Lung (tissue), 11 donors: ENCODE measurements at regions not wholly inside any gene's neighbourhood (a gene's known extent, or its start where the extent isn't known, plus 50 kb on each side); places are given as distances from the start of the nearest gene placed in this dataset.
"Not testable (repeated sequence)": the region's sequence is repeated elsewhere in the genome, so short reads cannot be mapped to it uniquely, and the experiment has no call there.

Source experiments
- ATAC-seq: fragments of 200-7000 bp; cut with Tn5 transposase; one replicate; pipeline ENCODE4 v1.9.1; 2020; ENCODE audit warnings: moderate number of reproducible peaks; ENCODE audit not compliant: insufficient read depth, low FRiP score
- DNase-seq, 3 donors: peaks; one replicate each; pipeline ENCODE4 v3.0.0-alpha.2; 2013 to 2017
- H3K27ac ChIP-seq, 2 donors: one replicate each; pipeline ENCODE4 v1.5.1; 2013; ENCODE audit warnings: mild to moderate bottlenecking in 2 of 2, moderate library complexity in 2 of 2, control low read depth in 1 of 2, inconsistent platforms in 1 of 2, low read depth in 1 of 2, low read length in 1 of 2
- H3K27me3 ChIP-seq, 3 donors: one replicate each; pipeline ENCODE4 v1.5.1; 2013; ENCODE audit warnings: low read length in 2 of 3; ENCODE audit not compliant: control insufficient read depth in 3 of 3, insufficient read depth in 3 of 3
- H3K36me3 ChIP-seq, 4 donors: one replicate each; pipeline ENCODE4 v1.5.1; 2013; ENCODE audit warnings: low read length in 4 of 4, mild to moderate bottlenecking in 1 of 4, moderate library complexity in 1 of 4; ENCODE audit not compliant: control insufficient read depth in 4 of 4, insufficient read depth in 4 of 4
- H3K4me1 ChIP-seq, 5 donors: one replicate each; pipeline ENCODE4 v1.5.1; 2013; ENCODE audit warnings: low read length in 5 of 5, mild to moderate bottlenecking in 2 of 5, moderate library complexity in 1 of 5; ENCODE audit not compliant: control insufficient read depth in 5 of 5, insufficient read depth in 5 of 5
- H3K4me3 ChIP-seq: one replicate; pipeline ENCODE4 v1.5.1; 2013; ENCODE audit warnings: mild to moderate bottlenecking, control low read depth, moderate library complexity
- H3K9ac ChIP-seq, 2 donors: one replicate each; pipeline ENCODE4 v1.5.1; 2013; ENCODE audit warnings: low read length in 2 of 2, control low read depth in 1 of 2; ENCODE audit not compliant: insufficient read depth in 1 of 2
- H3K9me3 ChIP-seq, 4 donors: one replicate each; pipeline ENCODE4 v1.5.1; 2013; ENCODE audit warnings: low read length in 3 of 4, mild to moderate bottlenecking in 1 of 4, moderate library complexity in 1 of 4; ENCODE audit not compliant: control insufficient read depth in 4 of 4, insufficient read depth in 3 of 4
- CTCF ChIP-seq: IDR thresholded peaks from 2 replicates; pipeline ENCODE4 v1.5.1; 2012; ENCODE audit warnings: mild to moderate bottlenecking; ENCODE audit errors: control extremely low read depth, extremely low read depth
- WGBS, 2 donors: extraction: QIAGEN DNeasy Blood & Tissue Kit; methylation state at CpG; one replicate each; pipeline ENCODE4 v1.1.7; 2013; 5-methylcytosine and 5-hydroxymethylcytosine counted together
- donor health status: control.
- donor health status: control.
- donor health status: Bipolar disorder and iron deficiency.
- donor health status: healthy.
- donor health status: DM: yes; HTN: yes; CAD: no.

- Histone ChIP-seq H3K36me3 (no peaks in the 10 kb centered on the region), H3K27me3 (no peaks in the 10 kb centered on the region), H3K9me3 (peaks cover 0 to 2% (median 0%) of the 10 kb centered on the region in 4 donors), H3K4me3 (no peak overlapping the region), H3K9ac (no peak overlapping the region), H3K27ac (no peak overlapping the region), H3K4me1 (no peaks in the 10 kb centered on the region)
- ATAC-seq = no peak
- DNase-seq = no peak
- 90 to 97% methylated on average over 5 of the region's 5 CpGs for WGBS, 2 donors
- TF ChIP-seq CTCF = no peak
These were observed 149.8 kb downstream of the KLF6 start for GRCh38 chr10:3635211-3635671.

- not testable (repeated sequence) for H3K9me3 ChIP-seq, DNase-seq, H3K4me1 ChIP-seq, H3K27ac ChIP-seq, H3K36me3 ChIP-seq, ATAC-seq, H3K9ac ChIP-seq, H3K27me3 ChIP-seq, H3K4me3 ChIP-seq
- 96 to 98% methylated on average over 1 of the region's 1 CpG for WGBS, 2 donors
These were observed 150.4 kb downstream of the KLF6 start for GRCh38 chr10:3634646-3635045.

- Histone ChIP-seq H3K4me3 (no peak overlapping the region), H3K9ac (no peak overlapping the region), H3K9me3 (peaks cover 0 to 4% (median 1%) of the 10 kb centered on the region in 4 donors), H3K4me1 (no peaks in the 10 kb centered on the region), H3K36me3 (no peaks in the 10 kb centered on the region), H3K27me3 (no peaks in the 10 kb centered on the region), H3K27ac (no peak overlapping the region)
- TF ChIP-seq CTCF = no peak
- ATAC-seq (no peak), DNase-seq (no peak)
- WGBS, 2 donors = 88 to 92% methylated on average over 5 of the region's 5 CpGs
These were observed 153.2 kb downstream of the KLF6 start for GRCh38 chr10:3631701-3632330.

DNA sequence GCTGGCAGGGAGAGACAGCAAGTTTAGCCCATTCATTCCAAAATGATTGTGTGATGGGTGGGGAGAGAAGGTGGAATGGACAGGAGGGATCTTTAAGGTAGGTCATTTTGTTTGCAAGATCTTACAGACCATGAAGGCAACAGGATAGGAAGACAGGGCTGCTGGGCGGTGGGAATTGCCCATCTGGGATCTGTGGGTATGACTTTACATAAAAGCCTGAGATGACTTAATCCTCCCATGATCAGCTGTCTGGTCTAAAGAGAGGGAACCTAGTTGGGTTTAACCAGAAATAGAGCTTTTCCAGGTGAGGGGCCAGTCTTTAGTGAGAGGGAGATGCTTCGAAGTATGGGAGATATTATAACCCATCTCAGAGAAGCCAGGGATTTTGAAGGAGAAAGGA is 153.7 kb downstream of the KLF6 start:
- Histone ChIP-seq H3K36me3 (no peaks in the 10 kb centered on the region), H3K4me3 (no peak overlapping the region), H3K4me1 (no peaks in the 10 kb centered on the region), H3K9ac (no peak overlapping the region), H3K27me3 (no peaks in the 10 kb centered on the region), H3K27ac (no peak overlapping the region), H3K9me3 (peaks cover 0 to 4% (median 1%) of the 10 kb centered on the region in 4 donors)
- 94 to 100% methylated on average over 2 of the region's 2 CpGs for WGBS, 2 donors
- ATAC-seq (no peak), DNase-seq (no peak)
- TF ChIP-seq CTCF = no peak
